HK-2 (cell line): ENCODE measurements at regions not wholly inside any gene's neighbourhood (a gene's known extent, or its start where the extent isn't known, plus 50 kb on each side); places are given as distances from the start of the nearest gene placed in this dataset.
"Not testable (repeated sequence)": the region's sequence is repeated elsewhere in the genome, so short reads cannot be mapped to it uniquely, and the experiment has no call there.

Experiments
- DNase-seq: peaks from one replicate; pipeline ENCODE4 v3.0.0-alpha.2; 2018; ENCODE audit not compliant: unreplicated experiment

- DNase-seq: no peak
These were observed 68.8 kb upstream of the IYD start for GRCh38 chr6:150299873-150300485.

- peak; percentile 20 for DNase-seq
These were observed 66.8 kb upstream of the IYD start for GRCh38 chr6:150301846-150302519.

GRCh38 chr6:150302520-150303176, 66.2 kb upstream of the IYD start:
- DNase-seq: no peak

- no peak for DNase-seq
These were observed 65.6 kb upstream of the IYD start for GRCh38 chr6:150303256-150303655.

GRCh38 chr6:150304429-150304828, 64.4 kb upstream of the IYD start:
- DNase-seq: no peak

- DNase-seq: no peak
These were observed 62.5 kb upstream of the IYD start for GRCh38 chr6:150306290-150306689.

- DNase-seq: no peak
These were observed 61.3 kb upstream of the IYD start for GRCh38 chr6:150307520-150307919.

- no peak for DNase-seq
These were observed 59.8 kb upstream of the IYD start for GRCh38 chr6:150308812-150309645.

- no peak for DNase-seq
These were observed 58.3 kb upstream of the IYD start for GRCh38 chr6:150310539-150310938.

GRCh38 chr6:150311149-150311944, 57.5 kb upstream of the IYD start:
- DNase-seq: not testable (repeated sequence)

- no peak for DNase-seq
These were observed 56.4 kb upstream of the IYD start for GRCh38 chr6:150312395-150312794.

- no peak for DNase-seq
These were observed 55.8 kb upstream of the IYD start for GRCh38 chr6:150312844-150313584.

- no peak for DNase-seq
These were observed 55.0 kb upstream of the IYD start for GRCh38 chr6:150313781-150314180.

GRCh38 chr6:150314230-150315188, 54.3 kb upstream of the IYD start:
- DNase-seq: no peak

- no peak for DNase-seq
These were observed 53.2 kb upstream of the IYD start for GRCh38 chr6:150315626-150316025.

GRCh38 chr6:150316936-150317335, 51.9 kb upstream of the IYD start:
- DNase-seq: no peak
